ENCODE measurements at regions not wholly inside any gene's neighbourhood (a gene's known extent, or its start where the extent isn't known, plus 50 kb on each side); places are given as distances from the start of the nearest gene placed in this dataset.

GRCh38 chr17:72056727-72057290 is 64.0 kb upstream of the SOX9 start:
- in situ Hi-C loops (cut with HindIII; ENCODE audit: low sequenced_read_pairs), result no loop called here

GRCh38 chr17:72060084-72060483 is 60.7 kb upstream of the SOX9 start:
- in situ Hi-C loops (cut with HindIII; ENCODE audit: low sequenced_read_pairs), result no loop called here

GRCh38 chr17:72063262-72063661 is 57.6 kb upstream of the SOX9 start:
- in situ Hi-C loops (cut with HindIII; ENCODE audit: low sequenced_read_pairs), result no loop called here

GRCh38 chr17:72063756-72064450 is 56.9 kb upstream of the SOX9 start:
- in situ Hi-C loops (cut with HindIII; ENCODE audit: low sequenced_read_pairs), result no loop called here

- in situ Hi-C loops (cut with HindIII; ENCODE audit: low sequenced_read_pairs), result no loop called here
These were observed 56.1 kb upstream of the SOX9 start for GRCh38 chr17:72064606-72065193.

GRCh38 chr17:72065556-72065955 is 55.3 kb upstream of the SOX9 start:
- in situ Hi-C loops (cut with HindIII; ENCODE audit: low sequenced_read_pairs), result no loop called here

- in situ Hi-C loops (cut with HindIII; ENCODE audit: low sequenced_read_pairs), result no loop called here
These were observed 52.2 kb upstream of the SOX9 start for GRCh38 chr17:72068643-72069042.

GRCh38 chr17:72069586-72070202 is 51.1 kb upstream of the SOX9 start:
- in situ Hi-C loops (cut with HindIII; ENCODE audit: low sequenced_read_pairs), result no loop called here

Data from endothelial cell of hepatic sinusoid (primary cell).